HCT116 (cell line): ENCODE measurements at regions not wholly inside any gene's neighbourhood (a gene's known extent, or its start where the extent isn't known, plus 50 kb on each side); places are given as distances from the start of the nearest gene placed in this dataset.

Source experiments
- ATAC-seq: fragments of 200-7000 bp; cut with Tn5 transposase; 2 replicates; pipeline ENCODE4 v1.9.1; 2020; ENCODE audit warnings: mild to moderate bottlenecking, moderate library complexity
- BruUV-seq: library from RNA; stranded (reverse); fragments of 400-500 nt; replicated peaks from 2 replicates; lab custom pipeline; 2021; lab: Mats Ljungman, UMichigan
- CTCF ChIA-PET: fragments of 300-600 bp; sonication (Branson Sonifier 250); formaldehyde crosslinking; loops from one replicate; lab custom pipeline; 2021; ENCODE audit warnings: antibody characterized with exemption; lab: Charles Lee
- POLR2A ChIA-PET: fragments of 300-600, 350-600 bp; sonication (Branson Sonifier 250); formaldehyde crosslinking; loops from one replicate; lab custom pipeline; 2021; ENCODE audit warnings: antibody characterized with exemption; lab: Charles Lee
- RAD21 ChIA-PET, 2 experiments: fragments of 300-600 bp; sonication (Branson Sonifier 250); formaldehyde crosslinking; loops; one replicate each; lab custom pipeline; 2023; ENCODE audit warnings: low total read pairs in 2 of 2; ENCODE audit not compliant: uncharacterized antibody in 2 of 2, unreplicated experiment in 2 of 2, low non-redundant PET in 1 of 2; lab: Charles Lee
- DNase-seq: peaks from one replicate; pipeline ENCODE4 v3.0.0-alpha.2; 2010; ENCODE audit warnings: low read depth, low spot score
- H2AFZ ChIP-seq: fragments of 200-600 bp; shearing (Covaris generic), sonication (generic); 2 replicates; pipeline ENCODE4 v1.6.1; 2017; ENCODE audit warnings: low read depth, mixed run types, mixed read lengths, antibody characterized with exemption, low read length; ENCODE audit not compliant: poor library complexity, severe bottlenecking
- H3K27ac ChIP-seq: 2 replicates; pipeline ENCODE4 v1.5.1; 2012; ENCODE audit warnings: low read depth, low read length
- H3K27me3 ChIP-seq: fragments of 200-600 bp; sonication (generic); 2 replicates; pipeline ENCODE4 v1.6.1; 2016; ENCODE audit warnings: mixed run types, low read length, mixed read lengths; ENCODE audit not compliant: insufficient read depth
- H3K36me3 ChIP-seq, 2 experiments: fragments of 200-500 bp in 1 of 2; fragments of 200-600 bp in 1 of 2; sonication (Bioruptor generic) in 1 of 2; sonication (generic) in 1 of 2; 2 replicates each; pipeline versions ENCODE4 v1.5.1 to v1.6.1; 2014 to 2016; ENCODE audit warnings: low read length in 2 of 2, inconsistent platforms in 1 of 2, mixed read lengths in 1 of 2, mixed run types in 1 of 2; ENCODE audit not compliant: insufficient read depth in 2 of 2, control insufficient read depth in 1 of 2
- H3K4me1 ChIP-seq, 2 experiments: fragments of 200-600 bp in 1 of 2; sonication (generic) in 1 of 2; 2 replicates each; pipeline versions ENCODE4 v1.5.1 to v1.6.1; 2012 to 2017; ENCODE audit warnings: low read length in 2 of 2, inconsistent platforms in 1 of 2, mild to moderate bottlenecking in 1 of 2, mixed read lengths in 1 of 2, mixed run types in 1 of 2, moderate library complexity in 1 of 2; ENCODE audit not compliant: insufficient read depth in 2 of 2, control insufficient read depth in 1 of 2
- H3K4me2 ChIP-seq: fragments of 200-600 bp; sonication (generic); 2 replicates; pipeline ENCODE4 v1.6.1; 2017; ENCODE audit warnings: mixed run types, low read length, mixed read lengths
- H3K4me3 ChIP-seq, 2 experiments: fragments of 200-600 bp in 1 of 2; sonication (generic) in 1 of 2; replicated peaks in 1 of 2; 2 replicates each; pipeline ENCODE4 v1.5.1; 2011 to 2016; ENCODE audit warnings: low read length in 2 of 2, control low read depth in 1 of 2, low read depth in 1 of 2, mild to moderate bottlenecking in 1 of 2, mixed read lengths in 1 of 2, mixed run types in 1 of 2
- H3K79me2 ChIP-seq: fragments of 200-600 bp; sonication (generic); 2 replicates; pipeline ENCODE4 v1.6.1; 2017; ENCODE audit warnings: mild to moderate bottlenecking, mixed run types, low read length, moderate library complexity, mixed read lengths; ENCODE audit not compliant: insufficient read depth
- H3K9ac ChIP-seq: fragments of 200-600 bp; sonication (generic); 2 replicates; pipeline ENCODE4 v1.6.1; 2016; ENCODE audit warnings: low read length, mixed read lengths
- H3K9me2 ChIP-seq: fragments of 200-600 bp; sonication (generic), shearing (Covaris generic); 2 replicates; pipeline ENCODE4 v1.6.1; 2017; ENCODE audit warnings: mixed run types, mild to moderate bottlenecking, moderate library complexity; ENCODE audit not compliant: insufficient read depth
- H3K9me3 ChIP-seq, 2 experiments: fragments of 200-500 bp in 1 of 2; fragments of 200-600 bp in 1 of 2; sonication (Bioruptor generic) in 1 of 2; sonication (generic) in 1 of 2; 2 replicates each; pipeline ENCODE4 v1.6.1; 2014 to 2017; ENCODE audit warnings: low read length in 2 of 2, mixed read lengths in 2 of 2, inconsistent platforms in 1 of 2, low read depth in 1 of 2, mild to moderate bottlenecking in 1 of 2, mixed run types in 1 of 2, moderate library complexity in 1 of 2; ENCODE audit not compliant: control insufficient read depth in 1 of 2, insufficient read depth in 1 of 2
- H4K20me1 ChIP-seq: fragments of 200-600 bp; sonication (generic), shearing (Covaris generic); 2 replicates; pipeline ENCODE4 v1.6.1; 2017; ENCODE audit warnings: mixed run types, mild to moderate bottlenecking, moderate library complexity; ENCODE audit not compliant: insufficient read depth
- CEBPB ChIP-seq: IDR thresholded peaks from 2 replicates; pipeline ENCODE4 v1.6.1; 2012; ENCODE audit warnings: low read depth
- EGR1 ChIP-seq: IDR thresholded peaks from 2 replicates; pipeline ENCODE4 v1.6.1; 2012; ENCODE audit warnings: low read depth
- ELF1 ChIP-seq: IDR thresholded peaks from 2 replicates; pipeline ENCODE4 v1.6.1; 2012; ENCODE audit warnings: low read depth, borderline replicate concordance
- EZH2 ChIP-seq: fragments of 200-600 bp; sonication (generic); IDR thresholded peaks from 2 replicates; pipeline ENCODE4 v1.6.1; 2017; ENCODE audit warnings: antibody characterized with exemption, mixed run types
- FOSL1 ChIP-seq: IDR thresholded peaks from 2 replicates; pipeline ENCODE4 v1.6.1; 2012; ENCODE audit warnings: low read depth
- POLR2A ChIP-seq: IDR thresholded peaks from 2 replicates; pipeline ENCODE4 v1.7.0; 2011; ENCODE audit warnings: borderline replicate concordance; ENCODE audit not compliant: insufficient read depth, insufficient read length; ENCODE audit errors: extremely low read depth
- RAD21 ChIP-seq: IDR thresholded peaks from 2 replicates; pipeline ENCODE4 v1.6.1; 2012; ENCODE audit warnings: low read depth, mild to moderate bottlenecking
- REST ChIP-seq: IDR thresholded peaks from 2 replicates; pipeline ENCODE4 v1.6.1; 2012; ENCODE audit warnings: low read depth
- SIN3A ChIP-seq: IDR thresholded peaks from 2 replicates; pipeline ENCODE4 v1.6.1; 2012; ENCODE audit warnings: low read depth
- SP1 ChIP-seq: IDR thresholded peaks from 2 replicates; pipeline ENCODE4 v1.6.1; 2012; ENCODE audit warnings: low read depth
- SRF ChIP-seq: IDR thresholded peaks from 2 replicates; pipeline ENCODE4 v1.6.1; 2012; ENCODE audit warnings: low read depth
- ZBTB33 ChIP-seq: IDR thresholded peaks from 2 replicates; pipeline ENCODE4 v1.6.1; 2011; ENCODE audit warnings: mild to moderate bottlenecking, low read length, moderate library complexity; ENCODE audit not compliant: insufficient replicate concordance; ENCODE audit errors: extremely low read depth
- ZNF274 ChIP-seq: fragments of 200-500 bp; sonication (Bioruptor generic); IDR thresholded peaks from 2 replicates; pipeline ENCODE4 v1.6.1; 2014; ENCODE audit warnings: mild to moderate bottlenecking, low read depth, low read length, inconsistent platforms
- intact Hi-C: fragments of 100-400 bp; cut with micrococcal nuclease; formaldehyde crosslinking; loops from 2 replicates; pipeline ENCODE4 v1.10.0; 2022
- TF ChIP-seq, protein P1 (sequence below), 3 experiments: fragments of 200-600 bp in 1 of 3; sonication (generic) in 1 of 3; IDR thresholded peaks in 2 of 3; conservative IDR thresholded peaks in 1 of 3; 2 replicates each; pipeline ENCODE4 v1.5.1; 2012 to 2017; ENCODE audit warnings: low read depth in 2 of 3, low read length in 2 of 3, antibody characterized with exemption in 1 of 3, borderline replicate concordance in 1 of 3, control low read depth in 1 of 3, mild to moderate bottlenecking in 1 of 3, mixed read lengths in 1 of 3, mixed run types in 1 of 3, moderate library complexity in 1 of 3; ENCODE audit not compliant: insufficient read depth in 1 of 3

DNA sequence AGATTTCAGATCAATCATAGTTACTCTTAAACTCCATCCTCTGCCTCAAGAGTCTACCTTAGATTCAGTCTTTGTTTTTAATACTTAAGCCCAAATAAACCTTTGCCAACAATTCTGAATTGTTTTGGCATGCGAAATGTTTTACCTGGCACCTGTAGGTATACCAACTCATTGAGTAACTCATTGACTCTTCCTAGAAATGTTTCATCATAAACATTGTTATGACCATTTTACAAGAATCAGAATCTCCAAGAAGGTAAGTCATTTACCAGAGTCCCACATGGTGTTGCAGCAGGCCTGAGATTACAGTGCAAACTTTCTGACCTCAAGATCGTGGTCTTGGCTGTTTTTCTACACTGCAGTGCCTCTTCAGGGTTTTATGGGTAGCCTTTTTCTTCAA is 750.4 kb downstream of the BRINP1 start:
- Histone ChIP-seq H3K4me3 (no peak overlapping the region), H3K9ac (no peak overlapping the region), H4K20me1 (no peaks in the 10 kb centered on the region), H3K4me1 (no peaks in the 10 kb centered on the region), H3K79me2 (no peaks in the 10 kb centered on the region), H3K27ac (no peak overlapping the region), H2AFZ (no peak overlapping the region), H3K4me2 (no peak overlapping the region), H3K9me2 (no peaks in the 10 kb centered on the region), H3K27me3 (no peaks in the 10 kb centered on the region), H3K9me3 (peaks cover 3 to 11% of the 10 kb centered on the region in 2 experiments; a peak in 3 of 4 replicates), H3K36me3 (no peaks in the 10 kb centered on the region)
- DNase-seq = no peak
- BruUV-seq = no TSS peak
- RAD21 ChIA-PET = no interaction called here
- POLR2A ChIA-PET = no interaction called here
- ATAC-seq = no peak
- intact Hi-C loops = no loop called here
- CTCF ChIA-PET = no interaction called here
- TF ChIP-seq SIN3A (no peak), RAD21 (no peak), FOSL1 (no peak), ZNF274 (no peak), EZH2 (no peak), EGR1 (no peak), POLR2A (no peak), SRF (no peak), CEBPB (no peak), ELF1 (no peak), REST (no peak), ZBTB33 (no peak), SP1 (no peak)
- TF ChIP-seq, protein P1, sequence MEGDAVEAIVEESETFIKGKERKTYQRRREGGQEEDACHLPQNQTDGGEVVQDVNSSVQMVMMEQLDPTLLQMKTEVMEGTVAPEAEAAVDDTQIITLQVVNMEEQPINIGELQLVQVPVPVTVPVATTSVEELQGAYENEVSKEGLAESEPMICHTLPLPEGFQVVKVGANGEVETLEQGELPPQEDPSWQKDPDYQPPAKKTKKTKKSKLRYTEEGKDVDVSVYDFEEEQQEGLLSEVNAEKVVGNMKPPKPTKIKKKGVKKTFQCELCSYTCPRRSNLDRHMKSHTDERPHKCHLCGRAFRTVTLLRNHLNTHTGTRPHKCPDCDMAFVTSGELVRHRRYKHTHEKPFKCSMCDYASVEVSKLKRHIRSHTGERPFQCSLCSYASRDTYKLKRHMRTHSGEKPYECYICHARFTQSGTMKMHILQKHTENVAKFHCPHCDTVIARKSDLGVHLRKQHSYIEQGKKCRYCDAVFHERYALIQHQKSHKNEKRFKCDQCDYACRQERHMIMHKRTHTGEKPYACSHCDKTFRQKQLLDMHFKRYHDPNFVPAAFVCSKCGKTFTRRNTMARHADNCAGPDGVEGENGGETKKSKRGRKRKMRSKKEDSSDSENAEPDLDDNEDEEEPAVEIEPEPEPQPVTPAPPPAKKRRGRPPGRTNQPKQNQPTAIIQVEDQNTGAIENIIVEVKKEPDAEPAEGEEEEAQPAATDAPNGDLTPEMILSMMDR (IDR thresholded peaks at IDR 0.05 in 2 of 3, conservative IDR thresholded peaks at IDR 0.05 in 1 of 3; ENCODE audit: borderline replicate concordance in 1 of 3, insufficient read depth in 1 of 3, low read depth in 2 of 3, low read length in 2 of 3) = no peak
